Sigmoid colon (tissue), 4 donors: ENCODE measurements at regions not wholly inside any gene's neighbourhood (a gene's known extent, or its start where the extent isn't known, plus 50 kb on each side); places are given as distances from the start of the nearest gene placed in this dataset.

Source experiments
- POLR2A ChIP-seq, 2 donors: fragments of 450-650 bp; IDR thresholded peaks; one replicate each; pipeline ENCODE4 v1.6.1; 2016; ENCODE audit warnings: antibody characterized with exemption in 2 of 2, mild to moderate bottlenecking in 2 of 2, moderate library complexity in 2 of 2
- POLR2AphosphoS5 ChIP-seq, 4 donors: sonication (generic); formaldehyde crosslinking; IDR thresholded peaks; one replicate each; pipeline ENCODE4 v1.6.1; 2017; ENCODE audit warnings: antibody characterized with exemption in 4 of 4
- TF ChIP-seq, protein P1 (sequence below), 4 experiments: fragments of 450-650 bp in 3 of 4; fragments of 200-600 bp in 1 of 4; IDR thresholded peaks; one replicate each; pipeline ENCODE4 v1.5.1; 2016 to 2019; ENCODE audit warnings: antibody characterized with exemption in 4 of 4, mild to moderate bottlenecking in 3 of 4, moderate library complexity in 2 of 4

DNA sequence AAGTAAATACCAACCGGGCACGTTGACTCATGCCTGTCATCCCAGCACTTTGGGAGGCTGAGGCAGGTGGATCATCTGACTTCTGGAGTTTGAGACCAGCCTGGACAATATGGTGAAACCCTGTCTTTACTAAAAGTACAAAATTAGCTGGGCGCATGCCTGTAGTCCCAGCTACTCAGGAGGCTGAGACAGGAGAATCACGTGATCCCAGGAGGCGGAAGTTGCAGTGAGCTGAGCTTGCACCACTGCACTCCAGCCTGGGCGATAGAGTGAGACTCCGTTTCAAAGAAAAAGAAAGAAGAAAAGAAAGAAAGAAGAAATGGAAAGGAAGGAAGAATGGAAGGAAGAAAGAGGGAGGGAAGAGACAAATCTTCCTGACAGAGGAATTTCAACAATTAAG, 108.7 kb downstream of the AHSP start:
- TF ChIP-seq POLR2AphosphoS5 (IDR thresholded peaks at IDR 0.05) (no peak), POLR2A (IDR thresholded peaks at IDR 0.05) (no peak)
- TF ChIP-seq, protein P1, sequence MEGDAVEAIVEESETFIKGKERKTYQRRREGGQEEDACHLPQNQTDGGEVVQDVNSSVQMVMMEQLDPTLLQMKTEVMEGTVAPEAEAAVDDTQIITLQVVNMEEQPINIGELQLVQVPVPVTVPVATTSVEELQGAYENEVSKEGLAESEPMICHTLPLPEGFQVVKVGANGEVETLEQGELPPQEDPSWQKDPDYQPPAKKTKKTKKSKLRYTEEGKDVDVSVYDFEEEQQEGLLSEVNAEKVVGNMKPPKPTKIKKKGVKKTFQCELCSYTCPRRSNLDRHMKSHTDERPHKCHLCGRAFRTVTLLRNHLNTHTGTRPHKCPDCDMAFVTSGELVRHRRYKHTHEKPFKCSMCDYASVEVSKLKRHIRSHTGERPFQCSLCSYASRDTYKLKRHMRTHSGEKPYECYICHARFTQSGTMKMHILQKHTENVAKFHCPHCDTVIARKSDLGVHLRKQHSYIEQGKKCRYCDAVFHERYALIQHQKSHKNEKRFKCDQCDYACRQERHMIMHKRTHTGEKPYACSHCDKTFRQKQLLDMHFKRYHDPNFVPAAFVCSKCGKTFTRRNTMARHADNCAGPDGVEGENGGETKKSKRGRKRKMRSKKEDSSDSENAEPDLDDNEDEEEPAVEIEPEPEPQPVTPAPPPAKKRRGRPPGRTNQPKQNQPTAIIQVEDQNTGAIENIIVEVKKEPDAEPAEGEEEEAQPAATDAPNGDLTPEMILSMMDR (IDR thresholded peaks at IDR 0.05): no peak
